Spleen (tissue), 11 donors: ENCODE measurements at regions not wholly inside any gene's neighbourhood (a gene's known extent, or its start where the extent isn't known, plus 50 kb on each side); places are given as distances from the start of the nearest gene placed in this dataset.
A peak's percentile ranks its signal among the peaks of the same experiment; 100 is the strongest.

Experiments used
- DNase-seq: peaks from one replicate; pipeline ENCODE4 v3.0.0-alpha.2; 2020
- H3K27ac ChIP-seq, 8 donors: fragments of 200-600 bp; sonication (generic) in 7 of 8; 1 replicate in 4 of 8; 2 replicates in 4 of 8; pipeline versions ENCODE4 v1.5.0 to v1.8.0; 2016 to 2021; ENCODE audit warnings: inconsistent platforms in 4 of 8, mild to moderate bottlenecking in 4 of 8, moderate library complexity in 1 of 8
- H3K27me3 ChIP-seq, 7 donors: fragments of 200-600 bp; sonication (generic) in 6 of 7; replicated peaks in 1 of 7; 1 replicate in 4 of 7; 2 replicates in 3 of 7; pipeline versions ENCODE4 v1.5.0 to v1.8.0; 2016 to 2021; ENCODE audit warnings: inconsistent platforms in 3 of 7, mild to moderate bottlenecking in 1 of 7
- H3K36me3 ChIP-seq, 6 donors: fragments of 200-600 bp; sonication (generic) in 5 of 6; 1 replicate in 4 of 6; 2 replicates in 2 of 6; pipeline versions ENCODE4 v1.5.0 to v1.8.0; 2016 to 2021; ENCODE audit warnings: inconsistent platforms in 2 of 6
- H3K4me1 ChIP-seq, 6 donors: fragments of 200-600 bp; sonication (generic) in 5 of 6; 1 replicate in 3 of 6; 2 replicates in 3 of 6; pipeline versions ENCODE4 v1.5.0 to v1.8.0; 2016 to 2021; ENCODE audit warnings: inconsistent platforms in 3 of 6
- H3K4me3 ChIP-seq, 8 donors: fragments of 200-600 bp; sonication (generic) in 7 of 8; 1 replicate in 4 of 8; 2 replicates in 4 of 8; pipeline versions ENCODE4 v1.5.0 to v1.8.0; 2016 to 2021; ENCODE audit warnings: inconsistent platforms in 4 of 8, mild to moderate bottlenecking in 4 of 8, moderate library complexity in 2 of 8
- H3K9me3 ChIP-seq, 8 donors: fragments of 200-600 bp; sonication (generic) in 7 of 8; 1 replicate in 4 of 8; 2 replicates in 4 of 8; pipeline versions ENCODE4 v1.5.0 to v1.8.0; 2016 to 2021; ENCODE audit warnings: inconsistent platforms in 4 of 8
- CTCF ChIP-seq, 11 experiments: fragments of 200-600 bp in 7 of 11; fragments of 450-650 bp in 4 of 11; sonication (generic) in 4 of 11; IDR thresholded peaks in 8 of 11; conservative IDR thresholded peaks in 3 of 11; 1 replicate in 7 of 11; 2 replicates in 4 of 11; pipeline versions ENCODE4 v1.4.0 to v1.8.0; 2016 to 2021; ENCODE audit warnings: antibody characterized with exemption in 11 of 11, inconsistent platforms in 4 of 11, mild to moderate bottlenecking in 1 of 11
- POLR2A ChIP-seq, 3 donors: fragments of 450-650 bp; IDR thresholded peaks; one replicate each; pipeline ENCODE4 v1.5.1; 2017; ENCODE audit warnings: antibody characterized with exemption in 3 of 3, mild to moderate bottlenecking in 1 of 3
- POLR2AphosphoS5 ChIP-seq, 3 donors: sonication (generic); formaldehyde crosslinking; IDR thresholded peaks; one replicate each; pipeline ENCODE4 v1.5.1; 2017; ENCODE audit warnings: antibody characterized with exemption in 3 of 3
- WGBS, 5 donors: extraction: QIAGEN DNeasy Blood & Tissue Kit in 3 of 5; methylation state at CpG; one replicate each; pipeline versions ENCODE4 v1.1.5 to v1.1.7; 2013 to 2018; 5-methylcytosine and 5-hydroxymethylcytosine counted together
- intact Hi-C: fragments of 100-400 bp; cut with DNase I; formaldehyde crosslinking; loops from one replicate; pipeline ENCODE4 v1.15.0; 2023; ENCODE audit warnings: low total_unique reads
- donor health status: healthy with polysubstance abuse.
- donor health status: DM: no; HTN: no; CAD: no; lungs with moderate emphysema.
- donor health status: DM: no; HTN: no; CAD: no.
- donor health status: Bipolar disorder and iron deficiency.
- donor health status: healthy.
- donor health status: DM: no; HTN: no; CAD: no.
- donor health status: DM: yes; HTN: yes; CAD: no.

- no peaks in the 10 kb centered on the region for H3K36me3 ChIP-seq
- TF ChIP-seq CTCF (IDR thresholded peaks at IDR 0.05 in 8 of 11, conservative IDR thresholded peaks at IDR 0.05 in 3 of 11) = no peak
- TF ChIP-seq POLR2A (IDR thresholded peaks at IDR 0.05) = no peak
- no peak for TF ChIP-seq POLR2AphosphoS5 (IDR thresholded peaks at IDR 0.05)
- no peaks in the 10 kb centered on the region for H3K4me1 ChIP-seq
- peaks cover 0 to 13% (median 2%) of the 10 kb centered on the region in 8 donors for H3K9me3 ChIP-seq
- no peak overlapping the region for H3K4me3 ChIP-seq
- 72 to 84% (median 77%) methylated on average over 8 of the region's 8 CpGs for WGBS, 5 donors
- no peak overlapping the region for H3K27ac ChIP-seq
- intact Hi-C loops = no loop called here
- H3K27me3 ChIP-seq = peaks cover 0 to 26% (median 0%) of the 10 kb centered on the region in 7 donors
- peak; percentile 64 for DNase-seq
Observed at GRCh38 chr3:127091376-127091775, 101.6 kb upstream of the PRR23E start.

- peaks cover 0 to 24% (median 0%) of the 10 kb centered on the region in 7 donors for H3K27me3 ChIP-seq
- H3K36me3 ChIP-seq = no peaks in the 10 kb centered on the region
- 85 to 96% (median 89%) methylated on average over 3 to 4 of the region's 4 CpGs for WGBS, 5 donors
- TF ChIP-seq CTCF (IDR thresholded peaks at IDR 0.05 in 8 of 11, conservative IDR thresholded peaks at IDR 0.05 in 3 of 11) (no peak), POLR2A (IDR thresholded peaks at IDR 0.05) (no peak), POLR2AphosphoS5 (IDR thresholded peaks at IDR 0.05) (no peak)
- no peak overlapping the region for H3K4me3 ChIP-seq
- H3K4me1 ChIP-seq = no peaks in the 10 kb centered on the region
- H3K27ac ChIP-seq = no peak overlapping the region
- H3K9me3 ChIP-seq = peaks cover 0 to 13% (median 2%) of the 10 kb centered on the region in 8 donors
- DNase-seq = peak; percentile 43
- intact Hi-C loops = no loop called here
Observed at GRCh38 chr3:127092368-127092767, 100.6 kb upstream of the PRR23E start.

- WGBS, 5 donors = 57 to 62% (median 60%) methylated on average over 10 to 11 of the region's 11 CpGs
- Histone ChIP-seq H3K4me3 (no peak overlapping the region), H3K36me3 (no peaks in the 10 kb centered on the region), H3K9me3 (peaks cover 0 to 13% (median 2%) of the 10 kb centered on the region in 8 donors), H3K27ac (no peak overlapping the region), H3K27me3 (peaks cover 0 to 21% (median 0%) of the 10 kb centered on the region in 7 donors), H3K4me1 (no peaks in the 10 kb centered on the region)
- peak; percentile 72 for DNase-seq
- TF ChIP-seq CTCF (IDR thresholded peaks at IDR 0.05 in 8 of 11, conservative IDR thresholded peaks at IDR 0.05 in 3 of 11) (no peak), POLR2A (IDR thresholded peaks at IDR 0.05) (no peak), POLR2AphosphoS5 (IDR thresholded peaks at IDR 0.05) (no peak)
- intact Hi-C loops = no loop called here
Observed at GRCh38 chr3:127092776-127093175, 100.2 kb upstream of the PRR23E start.

DNA sequence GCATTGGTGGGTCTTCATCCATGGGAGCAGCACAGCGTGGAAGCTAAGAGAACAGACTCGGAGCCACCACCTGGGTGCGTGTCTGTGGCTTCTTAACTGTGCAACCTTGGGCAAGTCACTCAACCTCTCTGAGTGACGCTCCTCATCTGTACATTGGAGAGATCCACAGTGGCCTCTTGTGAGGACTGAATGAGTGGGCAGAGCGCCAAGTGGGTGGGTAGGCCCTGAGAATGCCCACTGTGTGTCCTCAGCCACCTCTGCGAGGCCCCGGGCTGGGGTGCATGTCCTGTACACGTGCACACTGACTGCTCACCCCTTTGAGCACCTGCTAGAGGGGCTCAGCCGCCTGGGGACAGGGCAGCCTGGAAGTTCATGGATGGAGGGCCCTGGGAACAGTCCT, 99.6 kb upstream of the PRR23E start:
- peaks cover 0 to 20% (median 0%) of the 10 kb centered on the region in 7 donors for H3K27me3 ChIP-seq
- WGBS, 5 donors = 83 to 87% (median 86%) methylated on average over 6 to 9 of the region's 9 CpGs
- intact Hi-C loops = no loop called here
- no peaks in the 10 kb centered on the region for H3K36me3 ChIP-seq
- no peak overlapping the region for H3K27ac ChIP-seq
- peak; percentile 66 for DNase-seq
- no peak overlapping the region for H3K4me3 ChIP-seq
- peaks cover 0 to 13% (median 2%) of the 10 kb centered on the region in 8 donors for H3K9me3 ChIP-seq
- TF ChIP-seq POLR2A (IDR thresholded peaks at IDR 0.05) (no peak), CTCF (IDR thresholded peaks at IDR 0.05 in 8 of 11, conservative IDR thresholded peaks at IDR 0.05 in 3 of 11) (no peak), POLR2AphosphoS5 (IDR thresholded peaks at IDR 0.05) (no peak)
- H3K4me1 ChIP-seq = no peaks in the 10 kb centered on the region
